ENCODE measurements at regions not wholly inside any gene's neighbourhood (a gene's known extent, or its start where the extent isn't known, plus 50 kb on each side); places are given as distances from the start of the nearest gene placed in this dataset.
"Not testable (repeated sequence)": the region's sequence is repeated elsewhere in the genome, so short reads cannot be mapped to it uniquely, and the experiment has no call there.

DNA sequence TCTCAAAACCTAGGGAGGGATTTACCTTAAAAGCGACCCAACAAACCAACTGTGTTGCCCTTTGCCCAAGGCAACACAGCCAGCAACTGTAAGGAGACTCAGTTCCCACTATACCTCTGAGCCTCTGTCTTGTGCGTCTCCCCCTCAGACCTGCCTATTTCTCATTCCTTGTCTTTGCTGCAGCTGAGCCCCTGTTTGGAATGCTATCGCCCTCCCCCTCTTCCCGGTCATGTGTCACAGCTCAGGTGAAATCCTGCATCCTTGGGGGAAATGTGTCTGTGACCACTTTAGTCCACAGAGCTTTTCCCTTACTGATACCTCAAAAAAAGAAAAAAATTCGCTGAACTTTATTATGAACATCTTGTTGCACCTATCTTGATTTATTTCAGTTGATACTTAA is 52.0 kb upstream of the LRIG1 start:
- no peak for DNase-seq

DNA sequence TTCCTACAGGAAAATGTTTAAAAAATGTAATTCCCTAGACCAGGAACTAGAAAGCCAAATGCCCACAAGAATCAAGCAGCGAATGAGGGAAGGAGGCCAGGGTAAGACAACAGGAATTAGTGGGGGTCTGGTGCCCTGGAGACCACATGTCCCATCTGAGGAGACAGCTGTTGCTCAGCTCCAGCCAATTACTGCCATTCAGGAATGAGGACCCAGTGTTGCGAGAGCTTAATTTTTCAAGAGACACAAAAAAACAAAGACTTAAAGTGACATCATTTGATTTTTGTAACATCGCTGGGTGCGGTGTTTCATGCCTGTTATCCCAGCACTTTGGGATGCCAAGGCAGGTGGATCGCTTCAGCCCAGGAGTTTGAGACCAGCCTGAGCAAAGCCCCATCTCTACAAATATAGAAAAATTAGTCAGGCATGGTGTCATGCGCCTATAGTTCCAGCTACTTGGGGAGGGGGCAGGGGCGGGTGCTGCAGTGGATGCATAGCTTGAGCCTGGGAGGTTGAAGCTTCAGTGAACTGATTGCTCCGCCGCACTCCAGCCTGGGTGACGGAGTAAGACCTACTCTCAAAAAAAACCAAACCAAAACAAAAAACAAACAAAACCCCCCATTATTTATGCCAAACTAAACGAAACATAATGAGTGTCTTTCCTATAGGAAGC is 52.8 kb upstream of the LRIG1 start:
- no peak for DNase-seq

DNA sequence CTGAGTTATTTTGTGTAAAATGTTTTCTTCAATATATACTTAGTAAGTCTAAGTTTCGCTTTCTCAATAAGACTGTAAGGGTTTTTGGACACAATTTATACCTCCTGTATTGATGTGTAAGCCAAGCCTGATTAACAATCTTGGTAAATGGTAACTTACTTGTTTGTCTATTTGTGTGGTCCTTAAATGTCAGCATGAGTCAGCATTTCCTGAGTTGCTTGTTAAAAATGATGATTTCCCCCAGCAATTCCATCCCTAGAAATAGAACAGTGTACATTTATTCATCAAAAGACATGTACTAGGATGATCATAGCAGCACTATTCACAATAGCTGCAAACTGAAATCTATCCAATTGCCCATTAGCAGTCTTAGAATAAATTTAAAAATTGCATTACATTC is 53.4 kb upstream of the LRIG1 start:
- no peak for DNase-seq

DNA sequence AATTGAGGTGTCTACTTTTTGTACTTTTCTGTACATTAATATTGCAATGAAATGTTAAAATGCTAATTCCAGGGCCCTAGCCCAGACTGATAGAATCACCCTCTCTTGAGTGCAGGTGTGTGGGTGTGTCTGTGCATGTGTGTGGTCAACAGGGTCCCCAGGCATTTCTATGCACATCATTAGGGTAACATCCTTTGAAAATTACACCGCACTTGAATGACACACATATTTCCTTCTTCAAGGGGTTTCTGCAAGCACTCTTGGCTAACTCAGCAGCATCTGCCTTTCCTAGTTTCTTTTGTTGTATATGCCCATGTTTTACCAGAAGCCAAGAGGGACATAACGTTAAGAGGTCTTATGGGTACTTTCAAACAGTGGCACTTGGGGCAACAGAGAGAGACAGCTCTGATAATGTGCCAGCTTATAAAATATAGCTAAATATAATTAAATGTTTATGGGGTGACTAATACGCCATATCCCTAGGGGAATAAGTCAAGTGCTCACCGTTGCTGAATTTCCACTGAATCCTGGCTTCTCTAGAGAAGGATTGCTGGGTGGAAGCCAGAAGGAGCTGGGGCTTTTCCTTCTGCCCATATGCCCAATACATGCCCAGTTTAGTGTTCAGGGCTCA is 54.5 kb upstream of the LRIG1 start:
- no peak for DNase-seq

DNA sequence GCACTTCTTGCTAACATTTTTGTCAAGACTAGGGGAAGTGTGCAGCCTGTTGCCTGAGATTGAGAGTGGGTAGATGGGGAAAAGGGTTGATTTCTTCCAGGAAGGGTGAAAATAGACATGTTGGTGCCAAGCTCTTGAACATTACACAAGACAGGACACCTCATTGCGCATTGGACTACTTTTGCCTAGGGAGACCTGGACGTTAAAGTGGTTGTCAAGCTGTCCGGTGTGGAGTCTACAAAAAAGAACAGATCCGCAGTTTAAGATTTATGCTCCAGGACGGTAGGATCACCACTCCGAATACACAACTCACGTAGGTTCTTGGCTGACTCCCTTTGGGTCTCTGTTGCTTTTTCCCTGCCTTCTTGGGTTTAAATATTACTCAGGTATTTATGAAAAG is 56.3 kb upstream of the LRIG1 start:
- no peak for DNase-seq

DNA sequence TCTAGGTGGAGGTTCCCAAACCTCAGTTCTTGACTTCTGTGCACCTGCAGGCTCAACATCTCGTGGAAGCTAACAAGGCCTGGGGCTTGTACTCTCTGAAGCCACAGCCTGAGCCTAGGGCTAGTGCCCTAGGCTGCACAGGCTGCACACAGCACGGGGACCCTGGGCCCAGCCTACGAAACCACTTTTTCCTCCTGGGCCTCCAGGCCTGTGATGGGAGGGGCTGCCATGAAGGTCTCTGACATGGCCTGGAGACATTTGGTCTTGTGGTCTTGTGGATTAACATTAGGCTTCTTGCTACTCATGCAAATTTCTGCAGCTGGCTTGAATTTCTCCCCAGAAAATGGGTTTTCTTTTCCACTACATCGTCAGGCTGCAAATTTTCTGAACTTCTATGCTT is 59.1 kb upstream of the LRIG1 start:
- not testable (repeated sequence) for DNase-seq

DNA sequence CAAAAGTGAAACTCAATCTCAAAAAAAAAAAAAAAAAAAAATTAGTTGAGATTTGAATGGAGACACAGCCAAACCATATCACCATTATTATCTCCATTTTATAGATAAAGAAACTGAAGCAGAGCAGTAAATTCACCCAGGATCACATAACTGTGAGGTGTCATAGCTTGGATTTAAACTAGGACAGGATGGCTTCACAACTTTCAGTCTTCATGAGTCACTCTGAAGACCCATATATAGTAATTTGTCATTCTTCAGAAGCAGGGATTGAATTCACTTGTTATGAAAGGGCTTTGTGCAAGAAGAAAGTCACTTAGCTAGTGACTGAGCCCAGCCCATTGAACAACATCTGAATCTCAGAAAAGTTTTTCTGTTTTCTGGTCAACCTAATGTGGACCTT is 60.5 kb upstream of the LRIG1 start:
- no peak for DNase-seq

DNA sequence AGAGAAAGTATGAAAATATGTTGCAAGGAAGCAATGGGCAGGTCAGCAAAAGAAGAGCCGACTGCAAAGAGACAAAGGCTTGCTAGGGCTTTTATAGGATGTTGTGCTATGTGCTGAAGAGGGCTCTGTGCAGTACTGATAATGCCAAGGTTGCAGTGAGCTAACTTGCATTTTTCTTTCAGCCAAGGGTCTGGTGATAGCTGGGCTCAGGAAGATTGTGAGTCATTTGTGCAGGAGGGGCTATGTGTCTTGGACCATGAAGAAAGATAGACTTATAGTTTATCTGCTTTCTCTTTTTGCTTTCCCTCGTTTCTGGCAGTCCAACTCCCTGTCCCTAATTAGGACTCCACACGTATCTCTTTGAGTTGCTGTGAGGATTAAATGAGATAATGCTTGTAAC is 64.5 kb upstream of the LRIG1 start:
- no peak for DNase-seq

DNA sequence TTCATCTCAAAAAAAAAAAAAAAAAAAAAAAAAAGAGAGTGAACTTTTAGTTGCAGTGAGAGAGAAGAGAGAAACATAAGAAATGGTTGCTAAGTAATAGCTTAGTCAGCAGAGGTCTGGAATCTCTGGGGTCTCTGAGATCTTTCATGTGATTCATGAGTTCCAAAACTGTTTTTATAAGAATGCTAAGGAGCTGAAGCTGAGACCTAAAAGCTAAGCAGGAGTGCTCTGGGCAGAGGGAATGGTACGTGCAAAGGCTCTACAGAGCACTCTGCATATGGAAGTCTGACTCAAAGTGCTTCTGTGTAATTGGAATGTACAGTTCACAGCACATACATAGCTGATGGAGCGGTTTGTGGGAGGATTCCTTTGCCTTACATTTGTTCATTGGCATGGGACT is 66.3 kb upstream of the LRIG1 start:
- DNase-seq, result no peak

DNA sequence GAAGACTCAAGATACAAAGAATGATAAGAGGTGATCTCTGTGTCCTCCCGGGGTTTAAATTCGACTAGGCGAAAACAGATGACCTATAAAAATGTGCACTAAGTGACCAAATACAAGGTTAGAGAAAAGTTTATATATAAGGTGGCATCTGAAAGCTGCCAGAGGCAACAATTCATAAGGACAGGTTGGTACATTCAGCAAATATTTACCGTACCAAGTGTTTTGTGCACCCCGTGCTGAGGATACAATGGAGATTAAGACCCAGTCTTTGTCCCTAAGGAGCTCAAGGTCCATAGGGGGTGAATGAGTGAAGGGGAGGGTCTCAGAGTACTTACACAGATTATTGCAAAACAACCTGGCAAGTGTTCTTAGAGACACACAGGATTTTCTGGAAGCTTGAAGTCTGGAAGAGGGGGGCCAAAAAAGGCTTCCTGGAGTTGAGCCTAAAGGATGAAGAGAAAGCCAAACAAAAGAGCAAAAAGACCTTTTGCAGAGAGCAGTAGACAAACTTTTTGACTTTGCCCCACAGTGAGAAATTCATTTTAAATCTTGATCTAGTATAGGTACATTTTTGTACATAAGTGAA is 71.4 kb upstream of the LRIG1 start:
- no peak for DNase-seq

DNA sequence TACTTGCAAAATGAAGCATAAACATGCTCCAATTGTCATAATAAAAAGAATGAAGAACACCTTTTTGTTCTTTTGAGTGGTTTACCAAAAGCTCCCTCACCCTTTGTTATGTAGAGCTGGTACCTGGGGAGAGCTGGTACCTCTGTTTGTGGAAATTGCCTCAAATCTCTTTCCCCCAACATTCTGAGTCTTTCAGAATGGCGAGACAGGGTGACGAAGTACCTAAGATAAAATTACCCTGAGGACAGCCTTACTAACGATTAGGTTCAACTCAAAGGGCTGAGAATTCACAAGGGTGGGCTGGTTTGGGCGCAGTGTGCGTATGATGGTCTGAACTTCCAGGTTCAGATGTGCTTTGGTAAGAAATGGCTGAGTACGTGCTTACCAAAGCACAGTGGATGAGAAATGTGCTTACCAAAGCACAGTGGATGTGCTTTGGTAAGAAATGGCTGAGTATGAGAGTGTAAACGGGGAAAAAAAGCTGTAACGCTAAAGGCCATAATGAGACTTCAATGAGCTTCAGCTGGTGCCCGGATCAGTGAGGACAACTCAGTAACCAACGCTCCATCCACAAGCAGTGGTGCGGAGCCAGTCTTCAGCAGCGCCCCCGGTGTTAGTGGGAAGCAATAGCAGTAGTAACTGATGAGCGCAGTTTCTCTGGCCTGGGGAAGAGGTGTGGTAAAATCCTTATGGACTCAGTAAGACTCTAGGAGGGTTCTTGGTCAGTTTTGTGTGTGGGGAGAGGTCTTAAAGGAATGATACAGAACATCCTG is 72.3 kb upstream of the LRIG1 start:
- DNase-seq, result no peak

DNA sequence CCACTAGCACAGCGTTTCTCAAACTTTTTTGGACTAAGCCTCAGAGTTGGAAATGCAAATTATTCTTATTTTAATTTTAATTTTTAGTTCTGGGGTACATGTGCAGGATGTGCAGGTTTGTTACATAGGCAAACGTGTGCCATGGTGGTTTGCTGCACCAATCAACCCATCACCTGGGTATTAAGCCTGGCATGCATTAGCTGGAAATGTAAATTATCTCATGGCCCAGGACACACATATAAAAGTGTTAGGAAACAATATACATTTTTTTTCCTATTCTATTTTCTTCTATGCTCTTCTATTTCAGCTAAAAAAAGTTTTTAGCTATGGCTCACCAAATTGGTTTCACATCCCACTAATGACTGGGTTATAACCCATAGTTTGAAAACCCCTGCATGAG is 73.3 kb upstream of the LRIG1 start:
- no peak for DNase-seq

DNA sequence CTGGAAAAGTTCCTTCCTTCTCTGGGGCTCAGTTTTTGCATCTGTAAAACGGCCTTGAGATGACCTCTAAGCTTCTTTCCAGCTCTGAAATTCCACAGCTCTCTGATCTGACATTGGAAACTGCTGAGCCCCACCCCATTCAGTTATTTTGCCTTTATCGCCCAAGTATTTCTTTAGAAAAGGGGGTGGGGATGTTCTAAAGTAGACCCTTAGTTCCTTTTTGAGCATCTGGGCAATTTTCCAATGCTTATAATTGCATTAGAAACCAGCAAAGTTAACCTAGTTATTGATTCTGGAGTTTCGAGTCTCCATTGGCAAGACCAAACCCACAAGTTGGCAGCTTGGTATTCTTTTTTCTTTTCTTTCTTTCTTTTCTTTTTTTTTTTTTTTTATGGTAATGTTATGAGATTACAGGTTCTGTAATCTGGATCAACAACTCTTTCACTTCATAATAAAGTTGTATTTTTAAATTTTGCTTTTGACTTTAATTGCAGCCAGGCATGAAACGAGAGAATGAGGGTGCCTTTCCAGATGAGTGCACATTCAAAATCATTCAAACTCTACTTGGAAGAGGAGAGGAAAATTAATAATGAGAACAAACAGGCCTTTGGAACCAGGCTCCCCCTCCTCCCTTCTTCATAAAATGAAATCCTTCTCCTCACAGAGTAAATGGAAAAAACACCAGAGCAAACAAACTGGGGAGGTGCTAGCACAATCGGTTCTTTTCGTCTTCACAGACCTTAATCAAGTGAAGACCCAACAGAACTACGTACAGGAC is 76.8 kb upstream of the LRIG1 start:
- DNase-seq, result no peak

DNA sequence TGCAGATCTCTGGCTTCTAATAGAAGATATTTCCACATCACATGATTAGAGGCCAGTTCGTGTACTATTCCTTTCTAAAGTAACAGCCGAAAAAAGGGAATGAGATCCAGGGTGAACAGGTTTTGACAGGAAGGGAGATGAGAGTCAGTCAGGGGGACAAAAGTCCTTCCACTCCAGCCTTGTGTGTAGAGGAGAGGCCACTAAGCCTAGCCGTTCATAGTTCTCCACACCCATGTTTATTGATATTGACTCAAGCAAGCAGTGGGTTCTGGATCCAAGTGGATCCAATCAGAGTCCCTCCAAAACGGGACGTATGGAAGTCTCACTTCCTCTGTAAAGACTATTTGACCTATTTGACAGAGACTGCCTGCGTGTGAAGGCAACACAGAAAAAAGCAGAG is 80.4 kb upstream of the LRIG1 start:
- DNase-seq, result no peak

DNA sequence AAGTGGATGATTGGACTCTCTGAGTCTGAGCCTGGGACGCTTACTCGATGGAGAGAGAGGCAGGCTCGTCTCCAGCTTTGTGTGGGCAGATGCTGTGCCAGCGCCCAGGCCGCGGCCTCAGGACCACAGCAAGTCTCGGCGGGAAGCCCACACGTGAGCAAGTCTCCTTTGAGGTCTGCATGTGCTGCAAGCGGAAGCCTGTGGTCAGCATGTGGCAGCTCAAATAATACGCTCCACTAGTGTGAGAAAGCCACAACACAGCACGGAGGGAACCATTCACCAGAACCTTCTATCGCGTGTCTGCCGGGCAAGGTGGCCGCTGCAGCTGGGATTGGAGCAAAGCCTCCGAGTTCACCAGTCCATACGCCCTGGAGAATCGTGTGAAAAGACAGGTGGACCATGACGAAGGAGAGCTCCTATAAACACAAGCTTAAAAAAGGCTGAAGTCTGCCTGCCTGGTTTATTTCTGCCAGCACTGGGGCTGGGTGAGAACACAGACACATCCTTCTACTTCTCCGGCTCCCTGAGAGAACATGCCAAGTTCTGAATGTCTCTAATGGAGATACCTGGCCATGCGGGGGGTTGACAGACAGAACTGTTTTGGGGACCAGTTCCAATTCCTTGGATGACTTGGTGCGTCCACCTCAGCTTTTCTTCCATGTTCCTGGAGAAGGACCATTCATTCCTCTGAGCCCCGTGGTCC is 82.0 kb upstream of the LRIG1 start:
- peak in 1 of 2 experiments; percentile 20 for DNase-seq

DNA sequence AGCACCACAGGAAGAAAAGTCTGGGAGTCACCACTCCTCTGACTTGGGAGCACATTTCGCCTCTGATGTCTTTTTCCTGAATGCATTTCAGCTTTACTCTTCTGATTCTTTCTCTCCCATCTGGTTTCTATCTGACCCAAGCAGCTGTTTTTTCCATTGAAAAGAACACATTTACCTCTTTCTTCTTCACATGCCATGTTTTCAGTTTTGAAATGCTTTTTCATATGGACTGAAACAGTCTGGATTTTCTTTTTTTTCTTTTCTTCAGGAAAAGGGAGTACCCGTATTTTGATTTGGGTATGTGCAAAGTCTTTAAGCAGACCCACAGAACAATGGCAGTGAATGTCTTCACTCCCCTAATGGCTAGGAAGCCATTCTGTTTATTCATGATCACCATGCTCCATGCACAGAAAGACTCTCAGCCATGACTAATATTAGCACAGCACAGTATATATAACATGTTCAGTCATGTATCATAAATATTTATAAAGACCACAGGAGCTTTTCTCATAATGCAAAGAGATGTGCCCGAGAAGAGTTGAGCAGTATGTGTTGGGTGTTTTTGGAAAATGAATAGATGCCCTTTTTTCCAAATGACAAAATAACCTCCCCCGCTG is 82.7 kb upstream of the LRIG1 start:
- DNase-seq, result no peak

DNA sequence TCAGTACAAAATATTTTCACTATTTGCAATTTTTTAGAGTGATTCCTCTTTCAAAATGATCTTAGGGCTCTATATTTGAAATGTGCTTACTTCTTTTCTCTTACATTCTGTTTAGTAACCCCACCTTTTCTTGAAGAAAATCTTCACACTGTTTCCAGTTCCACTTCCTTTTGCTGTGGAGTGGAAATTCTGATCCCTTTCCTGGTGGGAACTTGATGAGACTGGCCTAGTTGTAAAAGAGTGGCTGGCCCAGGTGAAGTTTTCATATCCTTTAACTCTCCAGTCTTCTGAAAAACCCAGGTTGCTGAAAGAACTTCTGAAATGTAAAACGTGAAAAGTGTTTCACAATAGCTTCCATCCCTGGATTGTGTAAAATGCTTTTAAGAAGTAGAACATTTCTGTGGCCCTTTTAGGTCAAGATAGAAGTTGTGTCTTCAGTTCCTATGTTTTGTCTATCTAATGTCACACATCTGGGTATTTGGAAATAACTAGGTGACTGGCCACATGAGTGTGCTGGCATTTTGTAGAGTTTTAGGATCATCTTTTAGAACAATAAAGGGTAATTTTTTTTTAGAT is 84.8 kb upstream of the LRIG1 start:
- DNase-seq, result no peak

DNA sequence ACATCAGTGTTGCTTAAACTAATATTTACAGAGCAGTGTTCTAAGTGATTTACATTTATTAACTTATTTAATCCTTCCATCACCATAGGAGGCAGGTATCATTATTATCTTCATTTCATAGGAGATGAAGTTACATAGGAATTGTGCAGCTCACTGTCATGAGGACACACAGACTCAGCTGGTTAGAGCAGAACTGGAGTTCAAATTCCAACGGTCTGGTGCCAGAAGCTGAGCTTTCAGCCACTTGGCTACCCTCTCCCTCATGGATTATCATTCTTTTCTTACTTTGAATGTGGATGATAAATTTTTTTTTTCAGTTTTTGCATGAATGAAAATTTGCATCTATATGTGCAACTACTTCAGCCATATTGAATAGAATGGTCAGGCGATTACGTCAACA is 86.0 kb upstream of the LRIG1 start:
- DNase-seq, result no peak

DNA sequence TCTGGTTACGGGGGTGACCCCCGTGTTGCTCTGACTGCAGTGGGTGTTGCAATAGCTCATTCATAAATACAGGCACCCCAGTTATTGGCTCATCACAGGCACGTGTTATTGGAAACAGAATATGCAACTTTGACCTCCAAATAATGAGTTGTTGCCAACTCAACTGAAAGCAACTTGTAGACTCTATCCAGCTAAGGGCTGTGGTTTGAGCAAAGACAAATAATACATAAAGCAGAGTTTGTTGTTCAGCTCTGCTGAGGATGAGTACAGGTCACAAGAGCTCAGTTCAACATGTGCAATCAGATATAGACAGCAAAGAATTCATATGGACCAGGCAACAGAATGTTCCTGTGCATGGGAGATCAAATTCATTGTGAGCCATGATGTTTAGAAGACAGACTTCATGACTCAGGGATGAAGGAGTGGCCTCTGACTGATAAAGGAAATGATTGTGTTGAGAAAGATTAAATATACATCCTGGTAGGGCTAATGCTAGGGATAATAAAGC is 87.6 kb upstream of the LRIG1 start:
- DNase-seq, result no peak

DNA sequence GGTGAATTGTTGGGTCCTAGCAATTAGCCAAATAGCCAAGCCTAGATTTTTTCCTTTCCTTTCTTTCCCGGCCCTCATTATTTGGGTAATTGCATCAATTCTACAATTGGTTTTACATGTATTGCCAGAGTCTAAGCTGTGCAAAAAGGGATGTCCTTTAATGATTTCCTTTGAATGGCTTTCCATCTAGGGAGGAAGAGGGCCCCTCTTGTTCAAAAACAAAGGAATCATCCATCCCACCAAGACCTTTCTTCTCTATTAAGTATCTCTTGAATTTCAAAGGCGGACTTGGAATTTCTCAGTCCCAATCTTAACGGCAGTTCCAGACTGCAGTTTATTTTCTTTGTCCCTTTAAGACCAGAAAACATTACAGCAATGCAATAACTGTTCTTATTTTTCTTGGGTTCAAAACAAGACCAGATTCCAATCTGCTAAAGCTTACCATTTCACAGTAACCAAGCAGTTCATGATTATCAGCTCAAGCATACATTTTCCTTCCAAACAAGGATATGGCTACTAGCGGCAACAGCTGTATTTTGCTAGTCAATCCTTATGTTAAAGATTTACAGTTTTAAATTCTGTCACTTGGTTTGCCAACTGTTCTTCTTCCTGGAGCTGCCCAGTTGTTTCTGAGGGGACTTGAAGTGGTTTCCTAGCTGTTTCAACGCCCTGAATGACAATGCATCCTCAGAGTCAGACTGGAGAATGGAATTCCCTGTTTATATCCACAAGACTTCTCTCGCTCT is 91.4 kb upstream of the LRIG1 start:
- DNase-seq, result no peak
